GM19324 (cell line): ENCODE measurements at regions not wholly inside any gene's neighbourhood (a gene's known extent, or its start where the extent isn't known, plus 50 kb on each side); places are given as distances from the start of the nearest gene placed in this dataset.

ENCODE experiments used
- ATAC-seq: cut with Tn5 transposase; IDR thresholded peaks from one replicate; pipeline ENCODE4 v1.9.1; 2021; ENCODE audit warnings: mild to moderate bottlenecking, moderate library complexity; ENCODE audit not compliant: unreplicated experiment, low FRiP score

DNA sequence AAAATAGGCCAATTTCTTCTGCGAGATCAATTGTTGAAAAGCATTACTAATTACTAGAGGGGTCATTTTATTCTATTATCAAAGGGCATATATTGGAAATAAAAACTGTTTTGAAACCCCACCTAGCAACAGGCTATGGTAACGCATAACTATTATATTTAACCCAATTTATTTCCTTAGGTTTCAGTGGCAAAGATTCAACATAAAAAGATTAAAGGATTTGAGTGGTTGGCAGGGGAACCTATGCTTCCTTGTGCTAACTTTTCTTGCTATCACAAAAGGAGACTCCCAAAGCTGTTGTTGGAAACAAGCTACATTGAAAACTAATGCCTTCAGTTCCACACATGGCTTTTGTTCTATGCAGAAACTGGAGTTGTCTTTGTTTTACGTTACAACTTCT lies 166.9 kb upstream of the KLF3 start:
- ATAC-seq: no peak

DNA sequence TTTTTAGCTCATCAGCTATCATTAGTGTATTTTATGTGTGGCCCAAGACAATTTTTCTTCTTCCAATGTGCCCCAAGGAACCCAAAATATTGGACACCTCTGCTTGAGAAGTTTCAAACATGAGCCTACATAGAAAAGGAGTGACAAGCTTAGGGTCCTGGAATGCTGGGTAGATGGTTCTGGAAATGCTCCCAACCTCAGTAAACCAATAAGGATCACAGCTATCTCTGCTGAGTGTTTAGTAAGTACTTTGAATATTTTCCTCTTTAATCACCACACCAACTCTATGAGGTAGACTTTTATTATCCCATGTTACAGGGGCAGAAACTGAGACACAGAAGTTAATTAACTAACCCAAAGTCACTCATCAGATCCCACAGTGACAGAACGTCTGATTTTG lies 164.9 kb upstream of the KLF3 start:
- ATAC-seq: no peak

DNA sequence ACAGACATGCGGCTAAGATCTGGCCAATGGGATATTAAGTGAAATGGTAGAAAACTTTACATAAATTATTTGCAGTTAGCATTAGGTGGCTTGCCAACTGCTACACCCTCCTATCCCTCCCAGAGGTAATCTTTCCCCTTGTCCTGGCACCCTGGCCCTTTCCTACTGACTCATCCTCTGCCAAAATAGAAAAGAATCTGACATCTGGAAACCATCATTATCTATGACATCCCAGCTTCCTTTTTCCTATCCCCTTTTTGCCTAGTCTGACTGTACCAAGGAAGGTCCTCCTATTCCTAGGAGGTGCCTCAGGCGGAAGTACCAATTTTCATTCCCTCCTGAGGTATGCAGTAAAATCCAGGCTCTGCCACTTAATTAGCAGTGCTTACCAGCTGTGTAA lies 163.6 kb upstream of the KLF3 start:
- ATAC-seq: no peak

DNA sequence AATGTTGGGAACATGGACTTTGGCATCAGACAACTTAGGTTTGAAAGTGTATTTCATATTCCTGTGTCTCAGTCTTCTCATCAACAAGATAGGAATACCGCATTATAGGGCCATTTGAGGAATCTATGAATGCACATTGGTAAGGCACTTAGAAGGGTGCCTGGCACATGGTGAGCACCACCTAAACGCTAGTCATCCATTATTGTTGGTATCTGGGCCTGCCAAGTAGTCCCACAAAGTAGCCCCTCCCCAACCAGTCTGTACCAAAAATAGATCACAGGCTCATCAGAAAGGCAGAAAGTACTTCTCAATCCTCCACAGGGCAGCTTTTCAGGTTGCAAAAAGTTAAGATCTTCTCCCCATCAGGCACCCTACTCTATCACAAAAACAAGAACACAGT lies 162.3 kb upstream of the KLF3 start:
- no peak for ATAC-seq

DNA sequence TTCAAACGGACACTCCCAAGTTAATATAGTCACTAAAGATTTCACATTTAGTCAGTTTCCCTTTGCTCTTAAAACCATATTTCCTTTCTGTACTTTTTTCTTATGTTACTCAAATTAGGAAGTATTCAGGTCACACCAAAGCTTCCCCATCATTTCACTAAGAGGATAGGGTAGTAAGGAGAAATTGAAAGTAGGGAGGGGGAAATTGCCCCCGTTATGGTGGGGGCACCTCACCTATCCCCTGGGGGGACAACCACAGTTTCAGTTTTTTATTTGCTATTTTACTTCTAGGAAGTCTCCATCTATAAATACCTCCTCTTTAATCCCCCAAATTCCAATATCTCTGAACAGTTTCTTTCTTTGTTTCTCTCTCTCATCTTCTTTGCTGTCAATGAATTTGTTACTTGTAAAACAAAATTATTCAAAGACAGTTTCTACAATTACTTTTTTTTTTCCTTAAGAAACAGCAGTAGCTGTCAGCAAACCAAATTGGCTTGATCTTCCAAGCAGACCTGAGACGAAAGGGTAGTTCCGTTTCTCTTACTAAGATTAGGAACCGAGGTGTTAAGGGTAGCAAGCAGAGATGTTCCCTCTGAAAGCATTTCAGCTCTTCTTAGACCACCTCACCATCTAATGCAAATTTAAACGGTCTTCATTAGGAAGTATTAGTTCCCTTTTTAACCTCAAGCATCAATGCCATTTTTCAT lies 160.2 kb upstream of the KLF3 start:
- peak; percentile 85 for ATAC-seq

DNA sequence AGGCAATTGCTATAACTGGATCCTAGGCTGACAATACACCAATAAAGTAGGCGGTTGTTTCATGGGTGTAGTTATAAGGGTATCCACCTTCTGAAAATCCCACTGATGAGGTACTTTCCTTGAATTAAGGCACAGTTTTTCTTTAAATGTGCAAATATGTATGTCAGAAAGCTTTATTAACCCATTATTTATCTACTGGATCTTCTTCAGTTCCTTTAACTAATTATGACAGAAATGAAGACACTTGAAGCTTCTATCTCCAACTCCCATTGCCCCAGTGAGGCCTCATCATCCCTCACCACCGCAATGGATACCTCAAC lies 159.6 kb upstream of the KLF3 start:
- ATAC-seq: no peak

DNA sequence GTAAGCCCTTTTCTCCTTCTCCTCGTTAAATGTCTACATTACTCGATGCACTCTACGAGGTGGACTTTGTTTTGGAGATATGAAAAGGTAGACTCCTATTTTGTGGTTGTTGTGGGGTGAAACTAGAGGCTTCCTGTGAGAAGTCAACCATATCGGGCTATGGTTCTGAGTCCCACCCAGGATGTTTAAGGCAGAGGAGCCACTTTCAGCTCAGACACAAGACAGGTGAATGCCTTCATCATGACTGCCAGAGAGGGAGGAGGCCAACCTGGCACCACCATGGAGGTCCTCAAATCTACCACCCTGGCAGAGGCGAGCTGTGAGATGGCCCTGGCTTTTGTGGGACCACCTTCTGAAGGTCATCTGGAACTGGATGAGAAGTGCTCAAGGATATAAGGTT lies 154.4 kb upstream of the KLF3 start:
- ATAC-seq: no peak

DNA sequence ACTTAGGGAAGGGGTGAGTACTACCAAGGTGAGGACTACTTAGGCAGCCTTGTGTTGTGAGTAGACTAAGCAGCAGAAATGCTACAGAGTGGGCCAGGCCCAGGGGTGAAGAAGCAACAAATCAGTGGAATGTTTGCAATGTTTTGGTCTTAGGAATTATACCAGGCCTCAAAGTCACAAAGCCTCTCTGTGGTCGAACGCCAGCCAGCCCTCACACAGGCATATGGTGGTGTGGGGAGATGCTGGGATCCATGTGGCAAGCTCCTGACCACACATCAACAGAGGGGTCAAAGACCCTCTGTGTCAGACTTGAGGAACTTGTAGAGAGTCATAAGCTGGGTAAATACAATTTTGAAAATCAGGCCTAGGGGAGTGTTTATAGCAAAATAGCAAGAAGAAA lies 153.8 kb upstream of the KLF3 start:
- ATAC-seq: no peak

DNA sequence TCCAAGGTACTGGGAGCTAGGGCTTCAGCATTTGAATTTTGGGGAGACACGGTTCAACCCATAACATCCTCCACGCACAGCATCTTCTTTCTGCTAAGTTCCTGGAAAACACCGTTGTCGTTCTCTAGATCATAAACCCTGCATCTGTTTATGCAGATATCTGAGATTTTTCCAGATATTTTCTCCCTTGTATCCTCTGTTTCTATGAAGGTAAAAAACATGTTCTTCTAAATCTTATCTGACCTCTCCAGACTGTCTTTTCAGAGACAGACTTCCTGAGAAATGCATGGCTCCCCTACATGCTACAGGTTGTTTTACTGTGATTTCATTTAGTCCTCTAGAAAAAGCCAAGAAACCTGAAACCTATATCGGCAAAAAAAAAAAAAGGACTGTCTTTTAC lies 152.3 kb upstream of the KLF3 start:
- ATAC-seq: no peak

DNA sequence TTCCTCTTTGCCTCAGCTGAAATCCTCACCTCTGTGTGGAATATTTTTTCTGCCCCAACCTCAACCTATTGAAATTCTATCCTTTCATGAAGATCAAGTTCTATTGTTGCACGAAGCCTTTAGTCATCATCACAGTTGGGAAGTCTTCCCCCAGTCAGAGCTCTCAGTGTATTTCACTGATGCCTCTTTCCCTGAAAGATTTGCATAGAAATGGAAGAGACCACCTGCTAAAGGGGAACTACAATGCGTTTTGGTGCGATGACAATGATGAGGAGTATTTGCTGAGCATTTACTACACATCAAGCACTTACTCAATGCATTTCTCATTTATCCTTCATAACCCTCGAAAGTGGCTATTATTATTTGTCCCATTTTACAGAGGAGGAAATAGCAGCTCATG lies 151.2 kb upstream of the KLF3 start:
- ATAC-seq: no peak

DNA sequence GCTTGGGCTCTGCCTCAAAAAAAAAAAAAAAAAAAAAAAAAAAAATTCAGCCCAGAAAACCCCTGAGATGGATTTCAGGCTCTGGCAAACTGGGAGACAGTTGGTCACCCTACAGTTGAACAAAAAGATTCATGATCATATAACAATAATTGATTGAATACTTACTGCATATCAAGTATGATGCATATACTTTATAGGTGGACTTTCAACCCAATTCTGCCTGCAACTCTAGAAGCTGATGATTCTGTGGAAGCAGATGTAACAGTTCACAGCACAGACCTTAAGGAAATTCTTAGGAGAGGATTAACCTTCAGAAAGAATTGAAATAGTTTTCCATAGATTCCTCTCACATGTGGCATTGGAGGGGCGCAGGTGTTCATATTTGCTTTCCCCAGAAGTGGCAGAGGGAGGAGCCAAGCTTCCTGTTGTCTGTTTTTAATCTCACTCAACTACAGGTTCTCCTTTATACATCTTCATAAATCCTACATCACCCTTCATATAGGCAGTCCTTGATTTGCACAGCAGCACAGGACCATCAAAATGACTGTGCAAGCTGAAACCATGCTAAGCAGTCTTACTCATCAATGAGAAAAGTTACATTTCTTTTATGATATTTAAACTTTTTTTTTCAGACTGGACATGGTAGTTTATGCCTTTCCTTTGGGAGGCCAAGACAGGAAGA lies 149.4 kb upstream of the KLF3 start:
- ATAC-seq: no peak

DNA sequence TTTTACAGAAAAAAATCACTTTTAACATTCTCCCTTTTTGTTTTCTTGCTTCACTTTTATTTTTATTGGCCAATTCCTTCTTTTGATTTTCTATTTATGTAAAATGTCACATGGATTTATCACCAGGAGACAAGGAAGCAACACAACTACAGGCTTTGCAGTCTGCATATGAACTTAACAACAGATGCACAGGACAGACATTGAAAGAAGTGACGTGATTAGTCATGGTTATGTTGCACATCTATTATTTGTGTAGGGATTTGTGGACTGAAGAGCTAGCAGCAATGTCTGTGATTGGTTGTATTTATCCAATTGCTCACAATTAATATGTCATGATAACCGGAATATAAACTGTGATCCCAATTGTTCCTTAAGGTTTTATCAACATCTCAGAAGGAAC lies 147.8 kb upstream of the KLF3 start:
- ATAC-seq: no peak

DNA sequence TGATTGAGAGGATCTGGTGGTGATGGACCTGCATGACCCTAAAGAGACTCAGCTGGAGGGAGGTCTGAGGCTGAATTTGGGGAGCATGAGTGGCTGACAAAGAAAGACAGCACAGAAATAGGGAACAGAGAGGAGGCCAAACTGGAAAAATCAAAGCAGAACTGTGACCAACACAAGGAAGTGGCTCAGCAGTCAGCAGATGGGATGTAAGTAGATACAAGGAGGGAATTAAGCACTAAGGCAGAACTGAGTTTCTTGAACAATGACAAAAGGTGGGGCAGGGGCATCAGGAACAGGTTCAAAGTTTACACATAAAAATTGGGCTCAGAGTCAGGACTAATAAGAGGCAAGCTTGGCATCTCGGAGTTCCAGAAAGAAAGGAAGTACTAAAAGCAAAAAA lies 144.3 kb upstream of the KLF3 start:
- ATAC-seq: no peak

DNA sequence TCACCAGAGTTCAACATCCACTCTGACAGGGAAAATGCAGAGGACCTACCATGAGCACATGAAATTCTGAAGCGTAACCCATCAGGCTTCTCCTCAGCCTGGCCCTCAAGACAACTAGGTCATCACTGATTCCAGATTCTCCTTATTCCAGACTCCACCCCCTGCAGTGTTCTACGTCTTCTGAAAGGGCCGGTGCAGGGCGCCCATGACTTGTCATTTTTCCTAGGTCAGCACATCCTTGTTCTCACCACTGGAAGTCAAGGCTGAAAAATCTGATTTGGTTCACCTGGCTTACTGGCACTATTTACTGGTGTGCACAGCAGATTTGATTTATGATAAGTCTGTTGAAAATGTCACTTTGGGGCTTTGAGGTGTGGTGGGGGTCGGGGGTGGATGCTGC lies 140.9 kb upstream of the KLF3 start:
- ATAC-seq: no peak

DNA sequence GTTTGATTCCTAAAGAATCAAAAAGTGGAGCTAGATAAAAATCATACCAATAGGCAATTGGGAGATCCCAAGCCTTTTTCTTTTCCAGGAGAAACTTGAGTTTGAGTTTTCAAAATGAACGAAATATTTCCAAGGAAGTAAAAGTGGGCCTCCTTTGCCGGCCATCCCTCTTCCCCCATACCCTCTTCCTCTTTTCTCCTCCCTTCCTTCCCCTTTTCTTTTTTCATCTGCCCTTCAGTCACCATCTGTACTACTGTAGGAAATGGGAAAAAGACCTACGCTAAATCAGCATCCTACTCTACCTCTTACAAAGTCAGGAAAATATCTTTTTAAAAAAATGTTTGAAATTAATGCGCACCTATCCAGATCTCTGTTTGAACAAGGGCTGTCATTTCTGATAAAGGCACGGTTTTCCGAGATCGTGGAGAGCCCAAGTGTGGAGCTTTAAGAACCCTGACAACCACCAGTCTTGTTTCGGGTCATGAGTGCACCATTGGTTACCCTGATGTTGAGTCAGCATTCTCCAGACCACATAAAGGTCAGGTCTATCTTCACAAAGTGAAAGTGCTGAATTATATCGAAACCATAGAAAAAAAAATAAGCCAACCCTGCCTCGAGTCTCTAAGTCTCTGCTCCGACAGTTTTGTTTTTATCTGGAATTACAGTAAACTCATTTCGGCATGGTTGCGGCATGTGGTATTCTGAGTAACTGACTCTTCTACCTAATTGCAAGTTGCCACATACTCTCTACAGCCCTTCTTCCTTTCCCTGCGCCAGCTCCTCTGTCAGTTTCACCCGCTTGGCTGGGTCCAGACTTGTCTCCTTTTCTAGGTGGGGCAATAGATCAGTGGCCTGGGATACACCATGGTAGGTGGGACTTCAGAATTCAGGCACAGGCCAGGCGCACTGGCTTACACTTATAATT lies 140.2 kb upstream of the KLF3 start:
- peak; percentile 95 for ATAC-seq

DNA sequence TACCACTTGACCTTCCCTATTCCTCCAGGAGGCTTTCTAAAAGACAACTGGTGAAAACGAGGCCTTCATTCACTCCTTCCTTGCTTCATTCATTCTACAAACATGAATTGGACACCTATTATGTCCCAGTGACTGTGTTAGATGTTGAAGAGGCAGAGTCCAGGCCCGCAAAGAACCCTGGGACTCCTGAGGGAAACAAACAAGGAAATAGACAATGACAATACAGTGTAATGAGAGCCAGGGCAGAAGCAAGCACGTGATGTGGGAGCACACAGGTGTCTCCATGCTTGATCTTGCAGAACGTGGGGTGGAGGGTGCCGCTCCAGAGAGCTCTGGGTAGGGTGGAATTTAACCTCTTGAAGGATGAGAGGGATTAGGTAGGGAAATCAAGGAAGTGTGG lies 137.6 kb upstream of the KLF3 start:
- ATAC-seq: no peak

DNA sequence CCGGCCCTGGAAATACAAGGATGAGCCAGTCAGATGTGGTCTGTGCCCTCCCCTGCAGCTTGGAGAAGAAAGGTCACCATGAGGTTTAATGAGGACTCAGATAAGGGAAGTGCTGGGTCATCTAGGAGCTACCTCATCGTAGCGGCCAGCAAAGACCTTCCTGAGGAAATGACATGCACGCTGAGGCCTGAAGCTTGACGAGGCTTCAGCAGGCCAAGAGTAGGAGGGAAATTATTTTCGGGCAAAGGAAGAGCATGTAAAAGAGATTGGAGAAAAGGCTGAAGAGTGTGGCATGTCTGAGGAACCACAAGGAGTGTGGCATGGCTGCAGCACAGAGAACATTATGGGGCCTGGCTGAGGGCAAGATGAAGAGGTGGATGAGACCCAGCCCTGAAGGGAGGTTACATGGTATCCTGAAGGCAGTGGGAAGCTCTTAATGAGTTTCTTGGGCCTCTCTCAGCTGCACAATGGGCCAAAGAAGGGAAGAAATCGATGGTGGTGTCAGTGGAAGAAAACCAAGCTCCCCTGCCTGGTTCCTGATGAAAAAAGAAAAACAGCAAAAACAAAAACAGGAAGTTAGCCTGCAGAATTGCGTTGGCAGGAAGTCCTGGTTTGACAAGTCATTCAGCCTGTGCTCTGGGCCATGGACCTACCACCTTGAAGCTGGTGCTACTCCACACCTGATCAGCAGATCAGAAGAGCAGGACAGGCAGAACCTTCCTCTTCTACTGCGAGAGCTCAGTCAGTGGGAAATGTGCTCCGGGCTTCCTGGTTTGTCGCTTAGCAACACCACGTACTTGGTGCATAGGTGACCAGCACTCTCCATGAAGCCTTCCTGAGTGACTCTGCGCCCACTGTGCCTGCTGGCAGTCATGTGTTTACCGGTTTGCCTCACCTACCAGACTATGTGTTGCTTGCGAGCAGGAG lies 134.5 kb upstream of the KLF3 start:
- peak; percentile 76 for ATAC-seq

DNA sequence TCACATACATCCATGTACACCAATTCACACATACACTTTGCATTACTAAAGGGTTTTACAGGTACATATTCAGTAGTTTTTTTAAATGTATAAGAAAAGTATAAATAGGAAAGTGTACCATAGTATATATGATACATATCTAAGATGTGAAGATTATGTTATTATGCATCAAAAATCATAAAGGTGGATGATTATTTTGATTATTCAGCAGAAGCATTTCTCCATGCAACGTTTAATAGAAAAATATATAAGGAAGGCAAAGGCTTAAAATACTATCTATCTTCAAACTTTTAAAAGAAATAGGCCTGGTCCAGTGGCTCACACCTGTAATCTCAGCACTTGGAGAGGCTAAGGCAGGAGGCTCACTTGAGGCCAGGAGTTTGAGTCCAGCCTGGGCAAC lies 133.5 kb upstream of the KLF3 start:
- ATAC-seq: no peak

DNA sequence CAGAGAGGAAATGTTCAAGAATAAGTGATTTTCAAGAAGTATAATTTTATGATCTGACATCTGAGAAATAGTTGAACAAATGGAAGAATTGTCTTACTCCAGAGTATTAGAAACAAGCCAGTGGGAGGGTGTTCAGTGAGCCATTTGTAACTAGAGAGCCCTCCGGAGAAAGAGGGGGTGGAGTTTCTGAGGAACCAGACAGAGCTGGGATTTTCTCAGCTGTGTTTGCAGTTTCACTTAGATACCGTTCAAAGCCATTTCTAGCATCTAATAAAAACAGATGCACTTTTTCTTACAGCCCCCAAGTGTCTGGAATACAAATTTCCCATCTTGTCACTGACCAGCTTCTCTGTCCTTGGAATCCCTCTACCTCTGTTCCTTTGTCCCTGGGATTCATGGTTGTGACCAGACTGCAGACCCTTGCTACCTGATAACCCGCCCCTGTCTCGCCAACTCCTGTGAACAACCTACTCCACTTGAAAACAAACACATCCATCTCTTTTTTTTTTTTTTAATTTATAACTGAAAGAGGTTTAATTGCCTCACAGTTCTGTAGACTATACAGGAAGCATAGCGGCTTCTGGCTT lies 132.8 kb upstream of the KLF3 start:
- ATAC-seq: no peak

DNA sequence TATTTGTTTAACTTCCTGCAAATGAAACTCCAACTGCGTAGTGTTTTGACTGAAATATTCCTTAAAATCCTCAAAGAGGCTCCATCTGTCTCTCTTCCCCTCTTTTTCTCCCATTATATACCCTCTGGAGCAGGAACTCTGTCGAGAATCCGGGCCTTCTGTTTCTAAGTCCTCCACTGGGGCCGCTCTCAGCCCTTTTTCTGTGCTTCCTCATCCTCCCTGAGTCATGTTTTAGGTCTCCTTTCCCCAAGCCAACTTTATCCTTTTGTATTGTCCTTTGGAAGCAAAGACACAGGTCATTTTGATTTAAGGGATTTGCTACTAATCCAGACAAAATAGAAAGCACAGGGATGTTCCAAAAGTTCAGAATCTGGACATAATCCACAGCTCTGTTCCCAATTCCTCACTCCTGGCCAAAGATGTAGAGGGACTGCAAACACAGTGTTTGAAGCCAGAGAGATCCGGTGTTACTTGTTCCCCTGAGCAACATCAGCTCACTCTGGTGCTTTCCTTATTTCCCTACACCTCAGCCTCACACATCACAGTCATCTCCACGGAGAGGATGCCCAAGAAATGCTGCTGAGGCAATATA lies 131.0 kb upstream of the KLF3 start:
- no peak for ATAC-seq
